Coronary artery (tissue), 2 donors: ENCODE measurements at regions not wholly inside any gene's neighbourhood (a gene's known extent, or its start where the extent isn't known, plus 50 kb on each side); places are given as distances from the start of the nearest gene placed in this dataset.

Source experiments
- DNase-seq: peaks from one replicate; pipeline ENCODE4 v3.0.0-alpha.2; 2017; ENCODE audit warnings: low spot score
- H3K27ac ChIP-seq, 2 donors: fragments of 200-600 bp; sonication (generic); one replicate each; pipeline ENCODE4 v1.5.1; 2016 to 2019
- H3K4me3 ChIP-seq: fragments of 200-600 bp; sonication (generic); 2 replicates; pipeline ENCODE4 v1.5.1; 2016; ENCODE audit warnings: mild to moderate bottlenecking, moderate library complexity
- CTCF ChIP-seq: fragments of 200-600 bp; sonication (generic); IDR thresholded peaks from one replicate; pipeline ENCODE4 v1.5.1; 2019; ENCODE audit warnings: antibody characterized with exemption

GRCh38 chr2:180716186-180717180 is 263.9 kb upstream of the UBE2E3 start:
- Histone ChIP-seq H3K27ac (no peak overlapping the region), H3K4me3 (no peak overlapping the region)
- DNase-seq: no peak
- TF ChIP-seq CTCF: no peak

GRCh38 chr2:180715044-180715443 is 265.4 kb upstream of the UBE2E3 start:
- Histone ChIP-seq H3K4me3 (no peak overlapping the region), H3K27ac (no peak overlapping the region)
- DNase-seq: no peak
- no peak for TF ChIP-seq CTCF

- Histone ChIP-seq H3K4me3 (no peak overlapping the region), H3K27ac (no peak overlapping the region)
- no peak for TF ChIP-seq CTCF
- no peak for DNase-seq
These were observed 270.8 kb upstream of the UBE2E3 start for GRCh38 chr2:180709392-180710145.

GRCh38 chr2:180707884-180708205 is 272.6 kb upstream of the UBE2E3 start:
- H3K27ac ChIP-seq: no peak overlapping the region
- no peak for DNase-seq
- no peak for TF ChIP-seq CTCF
- no peak overlapping the region for H3K4me3 ChIP-seq

- no peak for TF ChIP-seq CTCF
- H3K4me3 ChIP-seq: no peak overlapping the region
- no peak overlapping the region for H3K27ac ChIP-seq
- no peak for DNase-seq
These were observed 273.1 kb upstream of the UBE2E3 start for GRCh38 chr2:180707175-180707883.

GRCh38 chr2:180706694-180707093 is 273.7 kb upstream of the UBE2E3 start:
- Histone ChIP-seq H3K27ac (no peak overlapping the region), H3K4me3 (no peak overlapping the region)
- DNase-seq: no peak
- TF ChIP-seq CTCF: no peak
